CD14-positive monocyte (primary cell): ENCODE measurements at regions not wholly inside any gene's neighbourhood (a gene's known extent, or its start where the extent isn't known, plus 50 kb on each side); places are given as distances from the start of the nearest gene placed in this dataset.

Source experiments
- DNase-seq, 3 donors: peaks; one replicate each; pipeline ENCODE4 v3.0.0-alpha.2; 2011 to 2022
- H2AFZ ChIP-seq: 2 replicates; pipeline ENCODE4 v1.6.0; 2012; ENCODE audit warnings: mild to moderate bottlenecking, low read depth, low read length, inconsistent platforms; ENCODE audit not compliant: insufficient read depth, poor library complexity, severe bottlenecking
- H3K27ac ChIP-seq, 2 donors: 1 replicate in 1 of 2; 2 replicates in 1 of 2; pipeline ENCODE4 v1.5.1; 2012 to 2013; ENCODE audit warnings: low read length in 2 of 2, control low read depth in 1 of 2, inconsistent platforms in 1 of 2, low read depth in 1 of 2, mild to moderate bottlenecking in 1 of 2
- H3K27me3 ChIP-seq, 2 donors: one replicate each; pipeline versions ENCODE4 v1.6.0 to v1.6.1; 2011 to 2013; ENCODE audit warnings: low read length in 2 of 2; ENCODE audit not compliant: control insufficient read depth in 2 of 2, insufficient read depth in 2 of 2
- H3K36me3 ChIP-seq, 2 donors: replicated peaks in 1 of 2; 1 replicate in 1 of 2; 2 replicates in 1 of 2; pipeline versions ENCODE4 v1.5.1 to v1.6.1; 2012 to 2013; ENCODE audit warnings: low read length in 2 of 2, control low read depth in 1 of 2, inconsistent platforms in 1 of 2, mild to moderate bottlenecking in 1 of 2; ENCODE audit not compliant: insufficient read depth in 2 of 2, control insufficient read depth in 1 of 2
- H3K4me1 ChIP-seq, 2 donors: 1 replicate in 1 of 2; 2 replicates in 1 of 2; pipeline versions ENCODE4 v1.5.1 to v1.6.1; 2012 to 2013; ENCODE audit warnings: low read length in 2 of 2, control low read depth in 1 of 2, inconsistent platforms in 1 of 2, mild to moderate bottlenecking in 1 of 2, moderate library complexity in 1 of 2; ENCODE audit not compliant: insufficient read depth in 2 of 2, control insufficient read depth in 1 of 2
- H3K4me2 ChIP-seq: replicated peaks from 2 replicates; pipeline ENCODE3; 2012; ENCODE audit warnings: low read length, moderate library complexity, mild to moderate bottlenecking; ENCODE audit not compliant: poor library complexity, severe bottlenecking; ENCODE audit errors: extremely low read depth
- H3K4me3 ChIP-seq, 3 experiments: fragments of 200-600 bp in 1 of 3; sonication (generic) in 1 of 3; replicated peaks in 1 of 3; 1 replicate in 2 of 3; 2 replicates in 1 of 3; pipeline ENCODE4 v1.5.1; 2011 to 2013; ENCODE audit warnings: low read length in 3 of 3, mild to moderate bottlenecking in 3 of 3, control low read depth in 2 of 3, low read depth in 2 of 3, inconsistent platforms in 1 of 3, moderate library complexity in 1 of 3
- H3K79me2 ChIP-seq: 2 replicates; pipeline ENCODE4 v1.6.0; 2012; ENCODE audit warnings: mild to moderate bottlenecking, control low read depth, inconsistent platforms, low read length, moderate library complexity; ENCODE audit not compliant: insufficient read depth
- H3K9ac ChIP-seq: 2 replicates; pipeline ENCODE4 v1.6.0; 2017; ENCODE audit warnings: low read length, mild to moderate bottlenecking; ENCODE audit not compliant: insufficient read depth, poor library complexity, severe bottlenecking
- H3K9me3 ChIP-seq, 2 donors: replicated peaks in 1 of 2; 1 replicate in 1 of 2; 2 replicates in 1 of 2; pipeline versions ENCODE4 v1.5.1 to v1.6.1; 2012 to 2013; ENCODE audit warnings: low read length in 2 of 2, control low read depth in 1 of 2; ENCODE audit not compliant: control insufficient read depth in 1 of 2, insufficient read depth in 1 of 2
- H4K20me1 ChIP-seq: 2 replicates; pipeline ENCODE4 v1.6.0; 2012; ENCODE audit warnings: mild to moderate bottlenecking, low read length, control low read depth, moderate library complexity; ENCODE audit not compliant: insufficient read depth
- H3K27ac Mint-ChIP-seq, 7 donors: one replicate each; pipeline ENCODE4 v1.8.0; 2020; ENCODE audit warnings: mild to moderate bottlenecking in 7 of 7, mixed read lengths in 7 of 7, moderate library complexity in 6 of 7, inconsistent platforms in 2 of 7
- H3K27me3 Mint-ChIP-seq, 3 donors: one replicate each; pipeline ENCODE4 v1.8.0; 2021 to 2022; ENCODE audit warnings: low read depth in 3 of 3, mild to moderate bottlenecking in 3 of 3, mixed read lengths in 3 of 3, moderate library complexity in 3 of 3, inconsistent platforms in 1 of 3
- H3K36me3 Mint-ChIP-seq, 2 donors: one replicate each; pipeline ENCODE4 v1.8.0; 2020; ENCODE audit warnings: mixed read lengths in 2 of 2, inconsistent platforms in 1 of 2, mild to moderate bottlenecking in 1 of 2
- H3K4me1 Mint-ChIP-seq: one replicate; pipeline ENCODE4 v1.8.0; 2020; ENCODE audit warnings: mild to moderate bottlenecking, mixed read lengths
- H3K4me3 Mint-ChIP-seq, 2 donors: one replicate each; pipeline ENCODE4 v1.8.0; 2020; ENCODE audit warnings: mild to moderate bottlenecking in 2 of 2, mixed read lengths in 2 of 2, moderate library complexity in 1 of 2
- H3K9me3 Mint-ChIP-seq, 7 donors: one replicate each; pipeline ENCODE4 v1.8.0; 2020 to 2022; ENCODE audit warnings: mixed read lengths in 7 of 7, mild to moderate bottlenecking in 6 of 7, moderate library complexity in 6 of 7, inconsistent platforms in 2 of 7
- CTCF ChIP-seq: fragments of 200-600 bp; IDR thresholded peaks from one replicate; pipeline ENCODE4 v1.8.0; 2022; ENCODE audit warnings: antibody characterized with exemption, mild to moderate bottlenecking
- WGBS: methylation state at CpG from one replicate; pipeline ENCODE4 v1.1.5; 2013; ENCODE audit warnings: missing lambda C conversion rate; ENCODE audit not compliant: insufficient coverage; 5-methylcytosine and 5-hydroxymethylcytosine counted together
- intact Hi-C, 2 donors: fragments of 100-400 bp; cut with micrococcal nuclease; formaldehyde crosslinking; loops; one replicate each; pipeline versions ENCODE4 v1.15.0 to v1.15.1; 2023

- no peak for TF ChIP-seq CTCF
- H3K4me2 ChIP-seq = no peak overlapping the region
- no peaks in the 10 kb centered on the region for H3K4me1 Mint-ChIP-seq
- no peaks in the 10 kb centered on the region for H3K27me3 ChIP-seq
- peaks cover 0 to 7% (median 3%) of the 10 kb centered on the region in 7 donors for H3K9me3 Mint-ChIP-seq
- intact Hi-C loops = no loop called here
- no peaks in the 10 kb centered on the region for H3K36me3 Mint-ChIP-seq
- no peak overlapping the region for H3K4me3 Mint-ChIP-seq
- no peaks in the 10 kb centered on the region for H4K20me1 ChIP-seq
- peaks cover 0 to 3% (median 0%) of the 10 kb centered on the region in 3 donors for H3K27me3 Mint-ChIP-seq
- 89% methylated on average over 1 of the region's 3 CpGs for WGBS
- H3K9ac ChIP-seq = no peak overlapping the region
- no peak for DNase-seq
- no peaks in the 10 kb centered on the region for H3K36me3 ChIP-seq
- no peaks in the 10 kb centered on the region for H3K4me1 ChIP-seq
- H3K27ac Mint-ChIP-seq = no peak overlapping the region
- no peak overlapping the region for H3K4me3 ChIP-seq
- no peak overlapping the region for H3K27ac ChIP-seq
- H2AFZ ChIP-seq = no peak overlapping the region
- no peaks in the 10 kb centered on the region for H3K79me2 ChIP-seq
- H3K9me3 ChIP-seq = no peaks in the 10 kb centered on the region
These were observed 327.5 kb upstream of the HNRNPA3 start for GRCh38 chr2:176885001-176885643.

- Histone ChIP-seq H3K27ac (no peak overlapping the region), H3K4me2 (no peak overlapping the region), H3K4me1 (no peaks in the 10 kb centered on the region), H3K79me2 (no peaks in the 10 kb centered on the region), H2AFZ (no peak overlapping the region), H3K9me3 (no peaks in the 10 kb centered on the region), H3K9ac (no peak overlapping the region), H4K20me1 (no peaks in the 10 kb centered on the region), H3K27me3 (no peaks in the 10 kb centered on the region), H3K4me3 (no peak overlapping the region), H3K36me3 (no peaks in the 10 kb centered on the region)
- H3K27me3 Mint-ChIP-seq = peaks cover 0 to 3% (median 0%) of the 10 kb centered on the region in 3 donors
- intact Hi-C loops = no loop called here
- no peak for DNase-seq
- no peaks in the 10 kb centered on the region for H3K4me1 Mint-ChIP-seq
- no peak overlapping the region for H3K27ac Mint-ChIP-seq
- TF ChIP-seq CTCF = no peak
- H3K4me3 Mint-ChIP-seq = no peak overlapping the region
- no peaks in the 10 kb centered on the region for H3K36me3 Mint-ChIP-seq
- peaks cover 0 to 7% (median 3%) of the 10 kb centered on the region in 7 donors for H3K9me3 Mint-ChIP-seq
- WGBS = no CpG with 5 or more reads among the region's 2 CpGs
These were observed 326.9 kb upstream of the HNRNPA3 start for GRCh38 chr2:176885661-176886060.
